ENCODE measurements at regions not wholly inside any gene's neighbourhood (a gene's known extent, or its start where the extent isn't known, plus 50 kb on each side); places are given as distances from the start of the nearest gene placed in this dataset.

DNA sequence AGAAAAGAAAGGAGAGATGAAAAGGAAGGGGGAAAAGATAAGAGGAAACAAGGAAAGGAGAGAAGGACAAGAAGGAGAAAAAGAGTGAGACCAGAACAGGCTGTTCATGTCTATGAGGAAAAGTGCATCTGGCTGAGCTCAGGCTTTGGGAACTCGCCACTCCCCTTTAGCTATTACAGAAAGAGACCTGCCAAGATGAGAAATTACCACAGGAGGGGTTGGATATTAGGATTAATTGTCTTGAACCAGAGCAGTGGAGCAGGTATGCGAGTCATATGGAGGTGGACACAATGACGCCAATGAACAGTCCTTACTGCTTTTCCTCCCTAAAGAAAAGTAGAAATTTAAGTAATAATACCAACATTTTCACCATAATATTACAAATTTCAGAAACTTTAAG, 577.0 kb upstream of the ARRDC4 start:
- TF ChIP-seq, protein P1, sequence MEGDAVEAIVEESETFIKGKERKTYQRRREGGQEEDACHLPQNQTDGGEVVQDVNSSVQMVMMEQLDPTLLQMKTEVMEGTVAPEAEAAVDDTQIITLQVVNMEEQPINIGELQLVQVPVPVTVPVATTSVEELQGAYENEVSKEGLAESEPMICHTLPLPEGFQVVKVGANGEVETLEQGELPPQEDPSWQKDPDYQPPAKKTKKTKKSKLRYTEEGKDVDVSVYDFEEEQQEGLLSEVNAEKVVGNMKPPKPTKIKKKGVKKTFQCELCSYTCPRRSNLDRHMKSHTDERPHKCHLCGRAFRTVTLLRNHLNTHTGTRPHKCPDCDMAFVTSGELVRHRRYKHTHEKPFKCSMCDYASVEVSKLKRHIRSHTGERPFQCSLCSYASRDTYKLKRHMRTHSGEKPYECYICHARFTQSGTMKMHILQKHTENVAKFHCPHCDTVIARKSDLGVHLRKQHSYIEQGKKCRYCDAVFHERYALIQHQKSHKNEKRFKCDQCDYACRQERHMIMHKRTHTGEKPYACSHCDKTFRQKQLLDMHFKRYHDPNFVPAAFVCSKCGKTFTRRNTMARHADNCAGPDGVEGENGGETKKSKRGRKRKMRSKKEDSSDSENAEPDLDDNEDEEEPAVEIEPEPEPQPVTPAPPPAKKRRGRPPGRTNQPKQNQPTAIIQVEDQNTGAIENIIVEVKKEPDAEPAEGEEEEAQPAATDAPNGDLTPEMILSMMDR (IDR thresholded peaks at IDR 0.05) = no peak
- TF ChIP-seq POLR2A (IDR thresholded peaks at IDR 0.05) = no peak

Measured in ovary (tissue), 3 donors.